K562 (cell line): ENCODE measurements at regions not wholly inside any gene's neighbourhood (a gene's known extent, or its start where the extent isn't known, plus 50 kb on each side); places are given as distances from the start of the nearest gene placed in this dataset.

ENCODE experiments used
- CBX1 ChIP-seq: sonication (generic); IDR thresholded peaks from 2 replicates; pipeline ENCODE4 v1.6.1; 2016; ENCODE audit warnings: antibody characterized with exemption, low read depth, mild to moderate bottlenecking
- GATAD2A ChIP-seq: fragments of 450-650 bp; IDR thresholded peaks from 2 replicates; pipeline ENCODE4 v1.6.1; 2017
- KLF16 ChIP-seq: IDR thresholded peaks from 2 replicates; pipeline ENCODE4 v1.6.1; 2016; ENCODE audit warnings: antibody characterized with exemption
- MAFG ChIP-seq: fragments of 450-650 bp; conservative IDR thresholded peaks from 2 replicates; pipeline ENCODE4 v1.6.1; 2016; ENCODE audit warnings: missing genetic modification characterization, missing compliant biosample characterization
- RBBP5 ChIP-seq: fragments of 200-600 bp; sonication (generic); IDR thresholded peaks from 2 replicates; pipeline ENCODE4 v1.6.1; 2012; ENCODE audit warnings: borderline replicate concordance, mild to moderate bottlenecking, low read length, control low read depth, inconsistent platforms; ENCODE audit not compliant: insufficient read depth, poor library complexity, severe bottlenecking
- TF ChIP-seq, protein P1 (sequence below): sonication (generic); formaldehyde crosslinking; IDR thresholded peaks from 2 replicates; pipeline ENCODE4 v1.8.0; 2023; ENCODE audit warnings: mild to moderate bottlenecking, missing genetic modification reagents
- TF ChIP-seq, protein P2 (sequence below): IDR thresholded peaks from 2 replicates; pipeline ENCODE4 v1.6.1; 2014; ENCODE audit warnings: antibody characterized with exemption

DNA sequence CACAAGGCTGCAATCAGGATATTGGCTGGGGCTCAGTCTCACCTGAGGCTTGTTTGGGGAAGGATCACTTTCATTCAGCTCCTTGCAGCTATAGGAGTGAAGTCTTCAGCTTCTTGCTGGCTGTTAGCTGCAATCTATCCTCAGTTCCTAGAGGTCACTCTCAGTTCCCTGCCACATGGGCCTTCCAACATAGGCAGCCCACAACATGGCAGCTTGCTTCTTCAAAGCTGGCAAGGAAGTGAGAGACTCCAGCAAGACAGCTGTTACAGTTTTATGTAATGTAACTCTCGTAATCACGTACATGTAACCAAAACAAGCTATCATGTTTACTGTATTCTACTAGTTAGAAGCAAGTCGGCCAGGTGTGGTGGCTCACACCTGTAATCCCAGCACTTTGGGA lies 226.9 kb downstream of the CDC5L start (continued):
- TF ChIP-seq, protein P1, sequence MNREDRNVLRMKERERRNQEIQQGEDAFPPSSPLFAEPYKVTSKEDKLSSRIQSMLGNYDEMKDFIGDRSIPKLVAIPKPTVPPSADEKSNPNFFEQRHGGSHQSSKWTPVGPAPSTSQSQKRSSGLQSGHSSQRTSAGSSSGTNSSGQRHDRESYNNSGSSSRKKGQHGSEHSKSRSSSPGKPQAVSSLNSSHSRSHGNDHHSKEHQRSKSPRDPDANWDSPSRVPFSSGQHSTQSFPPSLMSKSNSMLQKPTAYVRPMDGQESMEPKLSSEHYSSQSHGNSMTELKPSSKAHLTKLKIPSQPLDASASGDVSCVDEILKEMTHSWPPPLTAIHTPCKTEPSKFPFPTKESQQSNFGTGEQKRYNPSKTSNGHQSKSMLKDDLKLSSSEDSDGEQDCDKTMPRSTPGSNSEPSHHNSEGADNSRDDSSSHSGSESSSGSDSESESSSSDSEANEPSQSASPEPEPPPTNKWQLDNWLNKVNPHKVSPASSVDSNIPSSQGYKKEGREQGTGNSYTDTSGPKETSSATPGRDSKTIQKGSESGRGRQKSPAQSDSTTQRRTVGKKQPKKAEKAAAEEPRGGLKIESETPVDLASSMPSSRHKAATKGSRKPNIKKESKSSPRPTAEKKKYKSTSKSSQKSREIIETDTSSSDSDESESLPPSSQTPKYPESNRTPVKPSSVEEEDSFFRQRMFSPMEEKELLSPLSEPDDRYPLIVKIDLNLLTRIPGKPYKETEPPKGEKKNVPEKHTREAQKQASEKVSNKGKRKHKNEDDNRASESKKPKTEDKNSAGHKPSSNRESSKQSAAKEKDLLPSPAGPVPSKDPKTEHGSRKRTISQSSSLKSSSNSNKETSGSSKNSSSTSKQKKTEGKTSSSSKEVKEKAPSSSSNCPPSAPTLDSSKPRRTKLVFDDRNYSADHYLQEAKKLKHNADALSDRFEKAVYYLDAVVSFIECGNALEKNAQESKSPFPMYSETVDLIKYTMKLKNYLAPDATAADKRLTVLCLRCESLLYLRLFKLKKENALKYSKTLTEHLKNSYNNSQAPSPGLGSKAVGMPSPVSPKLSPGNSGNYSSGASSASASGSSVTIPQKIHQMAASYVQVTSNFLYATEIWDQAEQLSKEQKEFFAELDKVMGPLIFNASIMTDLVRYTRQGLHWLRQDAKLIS (CRISPR knock-in tag) = no peak
- TF ChIP-seq GATAD2A (no peak), MAFG (tag) (no peak), CBX1 (no peak), RBBP5 (no peak), KLF16 (no peak)
- TF ChIP-seq, protein P2, sequence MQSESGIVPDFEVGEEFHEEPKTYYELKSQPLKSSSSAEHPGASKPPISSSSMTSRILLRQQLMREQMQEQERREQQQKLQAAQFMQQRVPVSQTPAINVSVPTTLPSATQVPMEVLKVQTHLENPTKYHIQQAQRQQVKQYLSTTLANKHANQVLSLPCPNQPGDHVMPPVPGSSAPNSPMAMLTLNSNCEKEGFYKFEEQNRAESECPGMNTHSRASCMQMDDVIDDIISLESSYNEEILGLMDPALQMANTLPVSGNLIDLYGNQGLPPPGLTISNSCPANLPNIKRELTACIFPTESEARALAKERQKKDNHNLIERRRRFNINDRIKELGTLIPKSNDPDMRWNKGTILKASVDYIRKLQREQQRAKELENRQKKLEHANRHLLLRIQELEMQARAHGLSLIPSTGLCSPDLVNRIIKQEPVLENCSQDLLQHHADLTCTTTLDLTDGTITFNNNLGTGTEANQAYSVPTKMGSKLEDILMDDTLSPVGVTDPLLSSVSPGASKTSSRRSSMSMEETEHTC = no peak
